ENCODE measurements at regions not wholly inside any gene's neighbourhood (a gene's known extent, or its start where the extent isn't known, plus 50 kb on each side); places are given as distances from the start of the nearest gene placed in this dataset.
A peak's percentile ranks its signal among the peaks of the same experiment; 100 is the strongest.
"Not testable (repeated sequence)": the region's sequence is repeated elsewhere in the genome, so short reads cannot be mapped to it uniquely, and the experiment has no call there.

DNA sequence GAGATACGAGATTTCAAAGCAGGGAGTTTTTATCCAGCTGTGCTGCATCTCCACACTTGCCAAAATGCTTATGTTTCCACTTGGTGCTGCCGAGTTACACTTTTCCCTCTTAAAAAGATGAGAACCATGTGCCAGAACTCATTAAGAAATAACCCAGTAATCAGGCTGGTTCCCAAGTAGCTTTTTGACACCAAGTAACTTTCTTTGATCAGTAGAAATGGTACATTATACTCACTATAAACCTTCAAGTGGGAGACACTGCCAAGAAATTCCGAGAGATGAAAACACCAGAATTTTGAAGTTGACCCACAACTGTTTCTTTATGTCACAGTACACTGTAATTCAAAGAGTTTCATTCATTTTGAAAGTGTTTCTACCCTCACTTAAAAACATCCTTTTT lies 164.6 kb upstream of the CCDC54 start:
- DNase-seq (ENCODE audit: low spot score in 2 of 2), result no peak
- H3K36me3 Mint-ChIP-seq, result no peaks in the 10 kb centered on the region
- ATAC-seq, result peak; percentile 82
- H3K4me1 Mint-ChIP-seq, result peaks cover 10% of the 10 kb centered on the region
- H3K4me3 Mint-ChIP-seq, result no peak overlapping the region
- no peaks in the 10 kb centered on the region for H3K9me3 Mint-ChIP-seq
- no peak overlapping the region for H3K27ac Mint-ChIP-seq

DNA sequence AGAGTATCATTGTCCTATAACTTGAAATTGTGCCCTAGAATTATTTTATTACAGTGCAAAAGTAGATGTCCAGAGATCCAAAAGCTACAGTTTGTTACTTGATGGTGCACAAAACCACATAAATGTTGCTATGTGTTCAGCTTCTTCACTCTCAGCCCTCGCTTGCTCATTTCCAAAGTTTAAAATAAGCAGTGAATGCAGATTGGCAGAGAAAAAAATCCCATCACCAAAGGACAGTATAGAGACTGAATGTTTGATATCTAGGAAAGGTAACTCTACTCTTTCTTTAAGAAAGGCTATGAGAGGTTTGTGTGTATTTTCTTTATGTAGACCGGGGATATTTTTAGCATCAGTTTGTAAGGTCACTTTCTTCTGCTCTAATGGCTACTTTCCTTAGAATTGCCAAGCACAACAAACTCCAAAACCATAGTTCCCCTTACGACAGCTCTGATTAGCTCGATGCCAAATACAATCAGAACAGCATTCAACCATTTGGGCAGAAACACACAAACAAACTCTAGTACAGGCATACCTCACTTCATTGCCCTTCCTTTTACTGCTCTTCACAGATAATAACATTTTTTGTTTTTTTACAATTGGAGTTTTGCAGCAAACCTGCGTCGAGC lies 164.1 kb upstream of the CCDC54 start:
- no peaks in the 10 kb centered on the region for H3K36me3 Mint-ChIP-seq
- H3K4me3 Mint-ChIP-seq, result no peak overlapping the region
- no peaks in the 10 kb centered on the region for H3K9me3 Mint-ChIP-seq
- peaks cover 10% of the 10 kb centered on the region for H3K4me1 Mint-ChIP-seq
- DNase-seq (ENCODE audit: low spot score in 2 of 2) (no peak), ATAC-seq (peak; percentile 61)
- no peak overlapping the region for H3K27ac Mint-ChIP-seq

GRCh38 chr3:107216229-107216628 lies 161.0 kb upstream of the CCDC54 start:
- Mint-ChIP-seq H3K9me3 (no peaks in the 10 kb centered on the region), H3K36me3 (no peaks in the 10 kb centered on the region), H3K27ac (no peak overlapping the region), H3K4me1 (peaks cover 10% of the 10 kb centered on the region), H3K4me3 (no peak overlapping the region)
- ATAC-seq (no peak), DNase-seq (ENCODE audit: low spot score in 2 of 2) (no peak)

GRCh38 chr3:107216711-107217110 lies 160.5 kb upstream of the CCDC54 start:
- ATAC-seq (no peak), DNase-seq (ENCODE audit: low spot score in 2 of 2) (no peak)
- Mint-ChIP-seq H3K4me3 (no peak overlapping the region), H3K36me3 (no peaks in the 10 kb centered on the region), H3K27ac (no peak overlapping the region), H3K9me3 (no peaks in the 10 kb centered on the region), H3K4me1 (peaks cover 10% of the 10 kb centered on the region)

- DNase-seq (ENCODE audit: low spot score in 2 of 2) (no peak), ATAC-seq (no peak)
- Mint-ChIP-seq H3K27ac (no peak overlapping the region), H3K4me1 (peaks cover 10% of the 10 kb centered on the region), H3K36me3 (no peaks in the 10 kb centered on the region), H3K4me3 (no peak overlapping the region), H3K9me3 (no peaks in the 10 kb centered on the region)
Observed at GRCh38 chr3:107217172-107217571, 160.1 kb upstream of the CCDC54 start.

- H3K4me3 Mint-ChIP-seq, result no peak overlapping the region
- H3K27ac Mint-ChIP-seq, result no peak overlapping the region
- no peaks in the 10 kb centered on the region for H3K4me1 Mint-ChIP-seq
- DNase-seq (ENCODE audit: low spot score in 2 of 2) (no peak), ATAC-seq (no peak)
- no peaks in the 10 kb centered on the region for H3K36me3 Mint-ChIP-seq
- no peaks in the 10 kb centered on the region for H3K9me3 Mint-ChIP-seq
Observed at GRCh38 chr3:107218864-107219269, 158.4 kb upstream of the CCDC54 start.

GRCh38 chr3:107220538-107220937 lies 156.7 kb upstream of the CCDC54 start:
- no peaks in the 10 kb centered on the region for H3K36me3 Mint-ChIP-seq
- no peaks in the 10 kb centered on the region for H3K4me1 Mint-ChIP-seq
- DNase-seq (ENCODE audit: low spot score in 2 of 2) (no peak), ATAC-seq (no peak)
- no peaks in the 10 kb centered on the region for H3K9me3 Mint-ChIP-seq
- H3K4me3 Mint-ChIP-seq, result no peak overlapping the region
- H3K27ac Mint-ChIP-seq, result no peak overlapping the region

GRCh38 chr3:107221856-107222255 lies 155.4 kb upstream of the CCDC54 start:
- ATAC-seq (no peak), DNase-seq (ENCODE audit: low spot score in 2 of 2) (no peak)
- Mint-ChIP-seq H3K9me3 (no peaks in the 10 kb centered on the region), H3K4me3 (no peak overlapping the region), H3K36me3 (no peaks in the 10 kb centered on the region), H3K27ac (no peak overlapping the region), H3K4me1 (no peaks in the 10 kb centered on the region)

- H3K4me1 Mint-ChIP-seq, result no peaks in the 10 kb centered on the region
- no peak overlapping the region for H3K27ac Mint-ChIP-seq
- no peak for ATAC-seq
- H3K36me3 Mint-ChIP-seq, result no peaks in the 10 kb centered on the region
- H3K4me3 Mint-ChIP-seq, result no peak overlapping the region
- H3K9me3 Mint-ChIP-seq, result no peaks in the 10 kb centered on the region
- no peak for DNase-seq (ENCODE audit: low spot score in 2 of 2)
Observed at GRCh38 chr3:107222907-107223306, 154.3 kb upstream of the CCDC54 start.

DNA sequence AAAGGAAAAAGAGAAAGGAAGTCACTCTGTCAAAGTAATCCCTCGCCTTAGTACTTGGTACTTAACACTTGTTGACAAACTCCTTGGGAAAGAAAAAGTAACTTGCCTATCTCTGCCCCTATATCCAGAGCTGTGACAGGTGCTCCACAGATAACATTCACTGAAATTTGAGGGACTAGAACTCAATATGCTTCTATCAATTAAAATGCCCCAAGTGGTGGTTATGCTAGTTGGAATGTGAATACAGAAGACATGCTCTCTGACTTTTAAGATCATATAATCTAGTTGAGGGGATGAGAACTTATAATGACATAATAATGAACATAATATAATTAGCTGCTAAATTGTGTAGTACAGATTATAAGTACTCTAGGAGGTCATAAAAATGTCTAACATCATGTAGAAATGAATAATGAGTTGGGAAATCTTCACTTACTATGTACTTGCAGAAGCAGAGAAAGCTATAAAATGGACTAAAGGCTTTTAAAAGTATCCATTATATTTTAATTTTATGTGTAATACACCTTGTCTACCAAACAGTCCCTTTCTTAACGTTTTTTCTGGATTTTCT lies 153.1 kb upstream of the CCDC54 start:
- ATAC-seq, result no peak
- no peak overlapping the region for H3K27ac Mint-ChIP-seq

GRCh38 chr3:107227091-107227490 lies 150.1 kb upstream of the CCDC54 start:
- Mint-ChIP-seq H3K9me3 (no peaks in the 10 kb centered on the region), H3K36me3 (no peaks in the 10 kb centered on the region), H3K27ac (no peak overlapping the region), H3K4me3 (no peak overlapping the region), H3K4me1 (no peaks in the 10 kb centered on the region)
- ATAC-seq (no peak), DNase-seq (ENCODE audit: low spot score in 2 of 2) (no peak)

More for the DNA sequence above, 153.1 kb upstream of the CCDC54 start:
- no peak overlapping the region for H3K4me3 Mint-ChIP-seq
- H3K36me3 Mint-ChIP-seq, result no peaks in the 10 kb centered on the region
- DNase-seq (ENCODE audit: low spot score in 2 of 2), result no peak
- H3K9me3 Mint-ChIP-seq, result no peaks in the 10 kb centered on the region
- H3K4me1 Mint-ChIP-seq, result no peaks in the 10 kb centered on the region

GRCh38 chr3:107233877-107234276 lies 143.4 kb upstream of the CCDC54 start:
- not testable (repeated sequence) for H3K4me3 Mint-ChIP-seq; H3K9me3 Mint-ChIP-seq; H3K4me1 Mint-ChIP-seq; H3K36me3 Mint-ChIP-seq; DNase-seq (ENCODE audit: low spot score in 2 of 2); H3K27ac Mint-ChIP-seq; ATAC-seq

DNA sequence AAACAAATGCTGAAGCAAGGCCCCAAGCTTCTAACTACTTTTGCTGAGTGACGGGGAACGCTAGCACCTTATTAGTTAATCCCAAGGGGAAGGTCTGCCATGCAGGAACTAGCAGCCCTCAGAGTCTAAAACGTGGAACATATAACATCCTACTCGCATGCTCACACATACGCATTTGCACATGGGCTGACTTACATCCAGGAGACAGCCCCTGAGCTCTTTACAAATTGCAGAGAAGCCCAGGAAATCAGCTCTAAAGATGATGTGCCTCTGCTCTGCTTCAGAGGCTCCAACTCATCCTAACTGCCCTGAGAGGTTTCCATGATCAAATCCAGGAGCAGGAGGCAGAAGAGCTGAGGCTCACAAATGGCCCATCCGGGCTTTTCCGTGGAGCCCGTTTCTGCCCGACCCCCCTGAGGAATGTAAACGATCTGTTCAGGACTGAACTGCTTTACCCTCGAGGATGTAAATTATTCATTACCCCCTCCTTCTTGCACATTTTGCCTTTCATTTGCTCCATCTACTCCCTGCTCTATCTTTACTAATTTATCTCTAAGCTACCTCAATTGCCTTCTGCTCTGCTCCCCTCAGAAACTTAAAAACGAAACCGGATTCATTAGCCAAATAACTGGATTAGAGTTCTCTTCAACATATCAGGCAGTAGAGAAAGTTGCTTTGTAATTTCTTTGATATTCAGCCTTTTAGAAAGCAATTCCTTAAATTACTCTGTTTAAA lies 141.9 kb upstream of the CCDC54 start:
- Mint-ChIP-seq H3K4me1 (peaks cover 7% of the 10 kb centered on the region), H3K36me3 (no peaks in the 10 kb centered on the region), H3K27ac (no peak overlapping the region), H3K4me3 (peak overlapping the region; percentile 62), H3K9me3 (no peaks in the 10 kb centered on the region)
- no peak for ATAC-seq
- no peak for DNase-seq (ENCODE audit: low spot score in 2 of 2)

DNA sequence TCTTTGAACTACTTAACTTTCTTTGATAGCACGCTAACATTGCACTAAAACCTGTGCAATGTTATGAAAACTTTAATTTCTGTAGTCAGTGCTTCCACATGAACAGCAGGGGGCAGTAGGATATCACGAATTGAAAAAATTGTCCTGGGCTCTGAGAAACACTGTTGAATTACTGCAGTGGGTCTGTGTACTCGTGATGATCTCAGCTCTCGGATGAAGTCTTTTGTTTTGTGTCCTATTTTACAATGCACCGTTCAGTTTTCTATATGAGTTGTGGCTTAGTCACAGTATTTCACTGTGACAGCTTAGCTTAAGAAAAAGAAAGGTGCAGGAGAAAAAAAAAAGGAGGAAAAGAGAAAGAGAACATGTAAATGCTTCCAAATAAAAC lies 141.3 kb upstream of the CCDC54 start:
- DNase-seq (ENCODE audit: low spot score in 2 of 2) (peak in 1 of 2 donors; percentile 34), ATAC-seq (peak; percentile 90)
- H3K9me3 Mint-ChIP-seq, result no peaks in the 10 kb centered on the region

GRCh38 chr3:107236655-107237337 lies 140.4 kb upstream of the CCDC54 start:
- no peaks in the 10 kb centered on the region for H3K9me3 Mint-ChIP-seq
- no peaks in the 10 kb centered on the region for H3K36me3 Mint-ChIP-seq
- DNase-seq (ENCODE audit: low spot score in 2 of 2) (no peak), ATAC-seq (no peak)
- H3K27ac Mint-ChIP-seq, result no peak overlapping the region
- peaks cover 15% of the 10 kb centered on the region for H3K4me1 Mint-ChIP-seq
- no peak overlapping the region for H3K4me3 Mint-ChIP-seq

More for the DNA sequence above, 141.3 kb upstream of the CCDC54 start:
- Mint-ChIP-seq H3K4me1 (peaks cover 8% of the 10 kb centered on the region), H3K36me3 (no peaks in the 10 kb centered on the region), H3K4me3 (peak overlapping the region; percentile 62), H3K27ac (no peak overlapping the region)

Data from stimulated activated effector memory CD8-positive, alpha-beta T cell treated with anti-CD3 and anti-CD28 coated beads, Interleukin-12 subunit alpha, Interleukin-12 subunit beta, amount 100 ng/mL, for 72 hours (primary cell).